Right ventricle myocardium inferior (tissue), 1 donor: ENCODE measurements at regions not wholly inside any gene's neighbourhood (a gene's known extent, or its start where the extent isn't known, plus 50 kb on each side); places are given as distances from the start of the nearest gene placed in this dataset.

Experiments
- ATAC-seq: fragments of 200-7000 bp; cut with Tn5 transposase; one replicate; pipeline ENCODE4 v1.9.1; 2020; ENCODE audit warnings: mild to moderate bottlenecking, moderate library complexity
- DNase-seq: peaks from one replicate; pipeline ENCODE4 v3.0.0; 2021; ENCODE audit errors: missing footprints
- intact Hi-C: fragments of 100-400 bp; cut with DNase I; formaldehyde crosslinking; loops from one replicate; pipeline ENCODE4 v1.11.0; 2022
- donor health status: DM: no; HTN: yes; CAD: no; lungs with severe emphysema.

- intact Hi-C loops = no loop called here
- ATAC-seq (no peak), DNase-seq (no peak)
Measured at GRCh38 chr15:94066811-94067210, 164.6 kb upstream of the MCTP2 start.

DNA sequence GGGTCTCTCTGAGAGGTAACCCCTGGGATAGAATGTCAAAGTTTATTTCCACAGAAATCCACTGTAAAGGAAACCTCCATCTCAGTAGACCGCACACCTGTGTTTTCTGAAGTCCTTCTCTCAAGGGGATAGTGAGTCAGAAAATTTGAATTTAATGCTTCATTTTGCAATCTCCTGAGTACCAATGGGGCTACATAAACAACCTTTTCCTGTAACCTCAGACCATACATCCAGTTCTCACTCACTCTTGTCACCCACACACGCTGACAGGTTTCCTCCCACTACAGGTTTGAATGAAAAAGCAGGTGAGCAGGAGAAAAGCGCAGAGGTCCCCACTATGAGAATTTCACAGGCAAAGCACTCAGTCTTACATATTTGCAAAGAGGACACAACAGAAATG, 165.3 kb upstream of the MCTP2 start:
- ATAC-seq = no peak
- no peak for DNase-seq
- intact Hi-C loops = no loop called here

GRCh38 chr15:94064676-94065313, 166.6 kb upstream of the MCTP2 start:
- intact Hi-C loops = no loop called here
- no peak for ATAC-seq

DNA sequence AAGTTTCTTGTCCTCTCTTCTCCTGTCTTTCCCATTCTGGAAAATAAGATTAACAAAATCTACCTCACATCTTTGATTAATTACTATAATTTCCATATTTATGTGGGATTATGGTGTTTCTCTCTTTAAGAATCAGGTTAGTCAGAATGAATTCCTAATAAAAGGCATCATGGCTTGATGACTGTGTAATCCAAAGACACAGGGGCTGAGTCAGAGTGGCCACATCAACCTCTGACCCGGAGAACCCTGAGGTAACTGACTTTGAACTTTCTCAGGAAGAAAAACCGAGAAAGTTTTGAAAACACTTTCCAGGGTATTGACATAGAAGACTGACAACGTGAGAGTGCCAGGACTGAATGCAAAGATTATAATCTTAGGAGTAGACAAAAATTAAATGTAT, 170.3 kb upstream of the MCTP2 start:
- intact Hi-C loops = no loop called here

More at GRCh38 chr15:94064676-94065313, 166.6 kb upstream of the MCTP2 start:
- no peak for DNase-seq

GRCh38 chr15:94059013-94059587, 172.3 kb upstream of the MCTP2 start:
- DNase-seq (no peak), ATAC-seq (no peak)
- intact Hi-C loops = no loop called here

More for the DNA sequence above, 170.3 kb upstream of the MCTP2 start:
- no peak for ATAC-seq
- DNase-seq = no peak

DNA sequence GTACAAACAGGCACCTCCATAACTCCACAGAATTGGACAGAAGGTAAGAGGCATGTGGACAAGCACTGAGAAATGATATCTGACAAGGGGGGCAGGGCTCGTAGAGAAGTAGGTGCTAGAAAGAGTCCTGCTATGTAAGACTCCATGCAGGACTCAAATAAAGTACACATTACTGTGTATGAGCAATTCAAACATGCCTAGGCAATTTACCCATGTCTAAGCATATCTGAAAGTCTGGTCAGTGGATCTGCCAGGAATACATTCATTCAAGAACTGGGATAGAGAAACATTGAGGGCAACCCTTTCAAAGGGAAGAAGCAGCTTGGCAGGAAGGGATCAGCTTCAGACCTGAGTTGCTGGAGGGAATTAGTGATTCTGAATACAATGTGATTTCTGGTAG, 174.1 kb upstream of the MCTP2 start:
- intact Hi-C loops = no loop called here
- ATAC-seq (no peak), DNase-seq (no peak)

DNA sequence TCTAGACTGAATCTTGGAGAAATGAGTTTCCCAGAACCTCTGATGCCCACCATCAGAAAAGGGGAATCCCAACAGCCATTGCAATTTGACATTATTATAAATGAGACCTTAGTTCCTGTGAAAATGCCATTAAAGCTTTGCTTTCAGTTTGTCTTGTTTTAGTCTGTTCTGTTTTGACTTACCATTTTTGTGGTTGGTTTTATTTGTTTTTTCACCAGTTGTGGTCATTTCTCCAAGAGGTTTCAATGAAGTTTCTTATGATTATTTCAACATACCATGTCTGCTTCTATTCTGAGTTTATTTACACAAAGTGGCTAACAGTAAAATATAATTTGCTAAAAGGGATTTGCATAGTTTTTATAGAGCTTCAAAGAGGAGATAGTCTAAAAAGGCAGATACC, 175.0 kb upstream of the MCTP2 start:
- intact Hi-C loops = no loop called here
- no peak for ATAC-seq
- DNase-seq = no peak

- DNase-seq = no peak
- intact Hi-C loops = no loop called here
- no peak for ATAC-seq
Measured at GRCh38 chr15:94053626-94054025, 177.7 kb upstream of the MCTP2 start.

DNA sequence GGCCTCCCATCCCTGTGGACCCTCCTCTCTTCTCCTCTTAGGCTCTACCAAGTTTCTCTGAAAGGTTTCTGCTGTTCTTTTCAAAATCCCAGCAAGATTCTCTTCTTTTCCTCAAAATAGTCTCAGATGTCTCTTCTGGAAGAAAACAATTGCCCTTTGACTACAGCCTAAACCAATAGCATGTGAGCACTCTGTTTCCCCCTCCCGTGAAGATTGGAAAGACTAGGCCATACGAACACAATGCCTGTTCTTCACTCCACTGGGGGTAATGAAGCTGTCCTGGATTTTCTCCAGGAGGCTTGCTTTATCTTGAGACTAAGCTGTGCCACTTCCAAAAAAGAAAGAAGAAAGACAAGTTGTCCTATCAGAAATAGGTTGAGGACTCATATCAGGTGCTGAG, 178.7 kb upstream of the MCTP2 start:
- intact Hi-C loops = no loop called here
- no peak for ATAC-seq

GRCh38 chr15:94047566-94047965, 183.8 kb upstream of the MCTP2 start:
- intact Hi-C loops = no loop called here
- ATAC-seq = no peak
- no peak for DNase-seq

More for the DNA sequence above, 178.7 kb upstream of the MCTP2 start:
- DNase-seq = no peak

DNA sequence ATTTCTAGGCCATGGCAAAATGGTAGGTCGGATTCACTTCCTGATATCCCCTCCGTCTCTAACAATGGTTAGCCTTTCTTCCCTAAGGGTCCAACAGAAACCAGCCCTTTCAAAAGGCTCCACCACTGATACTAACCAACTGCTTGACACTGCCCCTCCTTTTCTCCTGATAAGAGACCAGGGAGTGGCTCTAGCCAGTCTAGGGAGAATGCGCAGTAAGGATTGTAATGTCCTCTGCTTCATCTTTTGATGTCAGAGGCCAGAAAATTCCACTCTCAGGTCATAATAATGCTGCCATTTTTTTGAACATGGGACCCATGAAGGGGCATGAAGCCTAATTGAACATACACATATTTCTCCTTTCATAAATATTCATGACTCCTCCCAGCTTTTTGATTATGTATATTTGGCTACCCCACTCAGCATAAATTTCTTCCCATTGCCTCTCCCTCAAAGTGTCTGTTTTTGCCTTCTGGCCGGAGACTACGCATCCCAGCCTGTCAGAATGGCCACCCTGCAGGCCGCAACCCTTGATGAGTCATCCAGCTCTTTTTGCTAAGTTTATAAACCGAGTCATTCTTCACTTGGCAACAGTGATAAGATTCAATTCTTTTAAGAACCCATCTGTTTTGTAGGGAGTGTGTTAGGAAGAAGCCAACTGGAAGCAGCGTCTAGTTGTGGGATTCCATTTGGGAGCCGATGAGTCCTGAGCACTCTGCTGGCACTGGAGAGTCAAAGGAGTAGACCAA, 189.0 kb upstream of the MCTP2 start:
- DNase-seq (no peak), ATAC-seq (no peak)
- intact Hi-C loops = no loop called here

DNA sequence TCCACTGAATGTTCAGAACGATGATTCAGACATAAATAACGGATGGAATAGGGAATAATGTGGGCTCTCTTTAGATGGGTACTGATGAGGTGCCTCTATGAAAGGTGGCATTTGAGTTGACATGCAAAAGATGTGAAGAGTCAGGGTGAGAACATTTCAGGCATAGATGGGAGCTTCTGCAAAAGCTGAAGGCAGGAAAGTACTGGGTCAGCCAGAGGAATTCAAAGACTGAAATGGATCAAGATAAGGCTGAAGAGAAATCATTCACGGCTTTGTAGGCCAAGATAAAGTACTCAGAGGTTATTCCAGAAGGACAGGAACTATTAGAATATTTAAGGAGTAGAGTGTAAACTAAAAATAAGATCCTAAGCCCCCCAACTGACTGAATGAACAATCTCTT, 189.6 kb upstream of the MCTP2 start:
- intact Hi-C loops = no loop called here

GRCh38 chr15:94040541-94041248, 190.7 kb upstream of the MCTP2 start:
- DNase-seq = no peak
- no peak for ATAC-seq
- intact Hi-C loops = no loop called here

More for the DNA sequence above, 189.6 kb upstream of the MCTP2 start:
- ATAC-seq = no peak
- DNase-seq = no peak

DNA sequence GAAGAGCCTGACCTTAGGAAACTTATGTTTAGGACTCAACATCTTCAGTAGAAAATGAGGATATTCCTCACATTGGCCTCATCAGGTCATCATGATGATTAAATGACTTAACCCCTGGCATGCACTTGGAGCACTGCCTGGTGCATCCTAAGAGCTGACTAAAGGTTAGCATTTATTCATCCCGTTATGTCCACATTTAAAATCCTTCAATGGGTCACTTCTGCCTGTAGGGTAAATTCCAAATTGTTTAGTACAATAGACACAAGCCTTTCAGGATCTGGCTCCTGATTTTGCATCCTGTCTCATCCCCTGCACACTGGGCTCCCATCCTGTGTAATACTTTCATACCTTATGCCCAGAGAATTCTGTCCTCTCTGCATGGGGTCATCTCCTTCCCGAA, 195.2 kb upstream of the MCTP2 start:
- DNase-seq (no peak), ATAC-seq (no peak)
- intact Hi-C loops = no loop called here

- intact Hi-C loops = no loop called here
- DNase-seq = no peak
- ATAC-seq = no peak
Measured at GRCh38 chr15:94033683-94034020, 197.7 kb upstream of the MCTP2 start.

- intact Hi-C loops = no loop called here
- ATAC-seq (no peak), DNase-seq (no peak)
Measured at GRCh38 chr15:94033014-94033682, 198.2 kb upstream of the MCTP2 start.

GRCh38 chr15:94032571-94032970, 198.8 kb upstream of the MCTP2 start:
- intact Hi-C loops = no loop called here
- no peak for DNase-seq
- no peak for ATAC-seq

DNA sequence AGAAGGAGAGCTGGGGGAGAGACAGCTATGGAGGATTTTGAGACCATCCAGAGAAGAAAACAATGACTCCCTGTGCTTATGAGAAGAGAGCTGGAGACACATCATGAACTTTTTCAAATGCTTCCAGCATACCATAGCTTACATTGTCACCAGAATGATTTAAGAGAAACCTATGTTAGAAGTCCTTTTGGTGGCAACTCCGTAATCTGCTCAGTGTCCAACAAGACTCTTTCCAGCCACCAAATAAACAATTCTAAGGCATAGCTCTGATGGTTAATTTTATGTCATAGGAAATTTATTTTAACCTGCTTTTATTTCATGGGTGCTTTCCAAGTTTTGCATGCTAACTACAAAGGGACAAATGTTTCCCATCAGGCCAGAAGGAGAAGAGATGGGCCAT, 200.3 kb upstream of the MCTP2 start:
- ATAC-seq (no peak), DNase-seq (no peak)
- intact Hi-C loops = no loop called here

DNA sequence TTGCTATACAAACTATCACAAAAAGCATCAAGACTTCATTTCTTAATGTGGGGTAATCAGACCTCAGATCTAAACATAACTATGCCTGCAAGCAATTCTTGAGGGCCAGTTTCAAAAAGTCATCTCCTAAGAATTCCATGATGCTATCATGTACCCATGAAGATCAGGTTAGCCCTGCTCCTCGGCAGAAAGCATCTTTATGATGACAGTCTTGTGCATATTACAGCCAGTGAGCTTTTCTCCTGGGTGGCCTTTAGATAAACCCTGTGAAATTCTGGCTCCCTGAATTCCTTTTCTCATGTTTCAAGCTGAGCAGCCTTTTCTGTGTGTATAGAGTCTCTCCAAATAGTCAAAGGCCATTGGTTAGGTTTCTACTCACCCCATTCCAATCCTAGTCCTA, 201.9 kb upstream of the MCTP2 start:
- DNase-seq = no peak
- ATAC-seq = no peak
- intact Hi-C loops = no loop called here
